HepG2 (cell line): ENCODE measurements at regions not wholly inside any gene's neighbourhood (a gene's known extent, or its start where the extent isn't known, plus 50 kb on each side); places are given as distances from the start of the nearest gene placed in this dataset.

Source experiments
- HES4 ChIP-seq: sonication (generic); formaldehyde crosslinking; IDR thresholded peaks from 2 replicates; pipeline ENCODE4 v1.9.0; 2021; ENCODE audit warnings: mild to moderate bottlenecking, missing genetic modification reagents, borderline replicate concordance
- IKZF5 ChIP-seq: IDR thresholded peaks from 2 replicates; pipeline ENCODE4 v1.6.1; 2018; ENCODE audit warnings: missing genetic modification reagents, mild to moderate bottlenecking, missing compliant biosample characterization
- NKX3-1 ChIP-seq: sonication (generic); formaldehyde crosslinking; IDR thresholded peaks from 2 replicates; pipeline ENCODE4 v1.5.0; 2020; ENCODE audit warnings: missing genetic modification reagents
- ZBTB37 ChIP-seq: sonication (generic); formaldehyde crosslinking; IDR thresholded peaks from 2 replicates; pipeline ENCODE4 v1.4.0; 2020; ENCODE audit warnings: mild to moderate bottlenecking, missing genetic modification reagents
- ZNF646 ChIP-seq: sonication (generic); formaldehyde crosslinking; IDR thresholded peaks from 2 replicates; pipeline ENCODE4 v1.9.0; 2021; ENCODE audit warnings: mild to moderate bottlenecking, missing genetic modification reagents

- no peak for TF ChIP-seq HES4
- TF ChIP-seq ZNF646 (CRISPR knock-in tag): no peak
- TF ChIP-seq IKZF5 (CRISPR knock-in tag): no peak
- no peak for TF ChIP-seq ZBTB37 (CRISPR knock-in tag)
- no peak for TF ChIP-seq NKX3-1 (CRISPR knock-in tag)
- TF ChIP-seq, all 625 proteins: peak for 0
These were observed 181.9 kb downstream of the TMEM200A start (continued) for GRCh38 chr6:130547723-130548122.
